GM10266 (cell line): ENCODE measurements at regions not wholly inside any gene's neighbourhood (a gene's known extent, or its start where the extent isn't known, plus 50 kb on each side); places are given as distances from the start of the nearest gene placed in this dataset.

Source experiments
- DNase-seq: peaks from one replicate; pipeline ENCODE4 v3.0.0; 2012; ENCODE audit errors: extremely low spot score
- TF ChIP-seq, protein P1 (sequence below): IDR thresholded peaks from 2 replicates; pipeline ENCODE4 v1.5.1; 2012; ENCODE audit warnings: mild to moderate bottlenecking, low read depth; ENCODE audit not compliant: control insufficient read depth, insufficient read depth; ENCODE audit errors: missing control alignments

- DNase-seq: no peak
- TF ChIP-seq, protein P1, sequence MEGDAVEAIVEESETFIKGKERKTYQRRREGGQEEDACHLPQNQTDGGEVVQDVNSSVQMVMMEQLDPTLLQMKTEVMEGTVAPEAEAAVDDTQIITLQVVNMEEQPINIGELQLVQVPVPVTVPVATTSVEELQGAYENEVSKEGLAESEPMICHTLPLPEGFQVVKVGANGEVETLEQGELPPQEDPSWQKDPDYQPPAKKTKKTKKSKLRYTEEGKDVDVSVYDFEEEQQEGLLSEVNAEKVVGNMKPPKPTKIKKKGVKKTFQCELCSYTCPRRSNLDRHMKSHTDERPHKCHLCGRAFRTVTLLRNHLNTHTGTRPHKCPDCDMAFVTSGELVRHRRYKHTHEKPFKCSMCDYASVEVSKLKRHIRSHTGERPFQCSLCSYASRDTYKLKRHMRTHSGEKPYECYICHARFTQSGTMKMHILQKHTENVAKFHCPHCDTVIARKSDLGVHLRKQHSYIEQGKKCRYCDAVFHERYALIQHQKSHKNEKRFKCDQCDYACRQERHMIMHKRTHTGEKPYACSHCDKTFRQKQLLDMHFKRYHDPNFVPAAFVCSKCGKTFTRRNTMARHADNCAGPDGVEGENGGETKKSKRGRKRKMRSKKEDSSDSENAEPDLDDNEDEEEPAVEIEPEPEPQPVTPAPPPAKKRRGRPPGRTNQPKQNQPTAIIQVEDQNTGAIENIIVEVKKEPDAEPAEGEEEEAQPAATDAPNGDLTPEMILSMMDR: no peak
Measured at GRCh38 chr7:156019308-156019707, 207.0 kb upstream of the SHH start.

- TF ChIP-seq, protein P1: no peak
- no peak for DNase-seq
Measured at GRCh38 chr7:156017916-156018700, 205.8 kb upstream of the SHH start.

DNA sequence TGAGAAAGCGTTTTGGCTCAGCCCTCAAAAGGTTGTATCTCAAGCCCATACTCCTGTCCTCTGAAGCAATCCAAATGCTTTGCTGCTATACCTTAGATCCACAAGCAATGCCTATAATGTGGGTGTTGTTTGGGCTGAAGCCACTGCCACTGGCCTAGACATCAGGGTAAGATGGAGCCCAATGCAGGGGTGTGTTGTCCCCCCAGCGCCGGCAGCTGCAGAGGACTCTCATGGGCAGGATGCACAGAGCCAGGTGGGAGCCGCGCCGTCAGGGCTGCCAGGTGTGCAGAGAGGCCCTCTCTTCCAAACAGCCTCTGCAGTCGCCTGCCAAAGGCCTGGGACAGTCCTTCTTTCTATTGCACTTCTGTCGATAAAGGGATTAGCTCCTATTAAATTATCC lies 205.2 kb upstream of the SHH start:
- no peak for DNase-seq
- TF ChIP-seq, protein P1: no peak

- TF ChIP-seq, protein P1: no peak
Measured at GRCh38 chr7:156015237-156016020, 203.2 kb upstream of the SHH start.

DNA sequence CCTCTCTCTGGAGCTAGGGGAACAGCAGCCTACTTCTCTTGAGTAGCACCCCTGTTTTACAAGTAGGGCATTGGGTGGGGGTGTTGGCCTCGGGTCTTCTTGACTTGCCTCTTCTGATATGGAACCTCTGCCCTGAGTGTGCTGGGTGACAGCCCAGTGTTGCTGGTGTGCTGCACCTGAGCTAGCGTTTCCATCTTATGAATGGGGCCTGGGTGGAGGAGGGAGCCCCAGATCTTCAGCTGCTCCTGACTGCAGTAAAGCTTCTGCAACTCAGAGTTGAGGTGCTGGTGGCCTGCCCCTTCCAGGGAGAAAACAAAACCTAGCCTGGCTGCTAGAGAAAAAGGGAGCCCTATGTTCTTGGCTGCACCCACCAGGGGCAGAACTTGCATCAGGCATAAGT lies 202.5 kb upstream of the SHH start:
- TF ChIP-seq, protein P1: no peak
- no peak for DNase-seq

More at GRCh38 chr7:156015237-156016020, 203.2 kb upstream of the SHH start:
- DNase-seq: no peak

- DNase-seq: no peak
- TF ChIP-seq, protein P1: no peak
Measured at GRCh38 chr7:156014201-156014600, 201.9 kb upstream of the SHH start.

- no peak for DNase-seq
- TF ChIP-seq, protein P1: no peak
Measured at GRCh38 chr7:156012412-156012811, 200.1 kb upstream of the SHH start.
